PC-3 (cell line): ENCODE measurements at regions not wholly inside any gene's neighbourhood (a gene's known extent, or its start where the extent isn't known, plus 50 kb on each side); places are given as distances from the start of the nearest gene placed in this dataset.

Experiments used
- ATAC-seq: fragments of 200-7000 bp; cut with Tn5 transposase; 2 replicates; pipeline ENCODE4 v1.9.1; 2020; ENCODE audit warnings: mild to moderate bottlenecking, moderate library complexity
- BruUV-seq: library from RNA; stranded (reverse); fragments of 400-500 nt; replicated peaks from 2 replicates; lab custom pipeline; 2021; lab: Mats Ljungman, UMichigan
- CTCF ChIA-PET: fragments of 300-600 bp; sonication (Branson Sonifier 250); formaldehyde crosslinking; loops from one replicate; lab custom pipeline; 2022; ENCODE audit warnings: antibody characterized with exemption; lab: Charles Lee
- POLR2A ChIA-PET: fragments of 300-600 bp; sonication (Branson Sonifier 250); formaldehyde crosslinking; loops from one replicate; lab custom pipeline; 2022; ENCODE audit warnings: antibody characterized with exemption; ENCODE audit not compliant: unreplicated experiment; lab: Charles Lee
- DNase-seq: peaks from one replicate; pipeline ENCODE4 v3.0.0-alpha.2; 2015
- H2AFZ ChIP-seq: fragments of 300-600 bp; sonication (generic); 2 replicates; pipeline ENCODE4 v1.6.0; 2016; ENCODE audit warnings: antibody characterized with exemption, low read length
- H3F3A ChIP-seq: fragments of 300-600 bp; sonication (generic); one replicate; pipeline ENCODE4 v1.6.0; 2017; ENCODE audit warnings: antibody characterized with exemption, low read length, control low read depth, mild to moderate bottlenecking; ENCODE audit not compliant: unreplicated experiment
- H3K27ac ChIP-seq: fragments of 300-600 bp; sonication (generic); 2 replicates; pipeline ENCODE4 v1.5.1; 2016; ENCODE audit warnings: mild to moderate bottlenecking, low read length
- H3K27me3 ChIP-seq: fragments of 300-600 bp; sonication (generic); 2 replicates; pipeline ENCODE4 v1.6.1; 2016; ENCODE audit warnings: low read length, mixed read lengths
- H3K36me3 ChIP-seq: fragments of 300-600 bp; sonication (generic); 2 replicates; pipeline ENCODE4 v1.6.1; 2016; ENCODE audit warnings: low read depth, mixed run types, low read length, mixed read lengths
- H3K4me1 ChIP-seq: fragments of 300-600 bp; sonication (generic); 2 replicates; pipeline ENCODE4 v1.5.1; 2016; ENCODE audit warnings: low read length; ENCODE audit not compliant: insufficient read depth
- H3K4me2 ChIP-seq: fragments of 300-600 bp; sonication (generic); 2 replicates; pipeline ENCODE4 v1.6.0; 2016; ENCODE audit warnings: low read length
- H3K4me3 ChIP-seq: fragments of 300-600 bp; sonication (generic); 2 replicates; pipeline ENCODE4 v1.5.1; 2016; ENCODE audit warnings: mild to moderate bottlenecking, low read length, mixed read lengths
- H3K79me2 ChIP-seq: fragments of 300-600 bp; sonication (generic); 2 replicates; pipeline ENCODE4 v1.6.1; 2017; ENCODE audit warnings: low read length, mixed read lengths
- H3K9ac ChIP-seq: fragments of 300-600 bp; sonication (generic); 2 replicates; pipeline ENCODE4 v1.6.0; 2016; ENCODE audit warnings: mild to moderate bottlenecking, low read length
- H3K9me2 ChIP-seq: fragments of 300-600 bp; sonication (generic); replicated peaks from 2 replicates; pipeline ENCODE4 v1.6.1; 2016; ENCODE audit warnings: mixed run types, low read length, mixed read lengths
- H3K9me3 ChIP-seq: fragments of 300-600 bp; sonication (generic); 2 replicates; pipeline ENCODE4 v1.6.1; 2016; ENCODE audit warnings: low read length, mixed read lengths
- H4K20me1 ChIP-seq: fragments of 300-600 bp; sonication (generic); 2 replicates; pipeline ENCODE4 v1.6.1; 2016; ENCODE audit warnings: low read length, mixed read lengths
- CTCF ChIP-seq: fragments of 300-600 bp; sonication (generic); conservative IDR thresholded peaks from 2 replicates; pipeline ENCODE4 v1.5.1; 2017; ENCODE audit warnings: antibody characterized with exemption, low read depth, mild to moderate bottlenecking, low read length
- EZH2 ChIP-seq: fragments of 300-600 bp; sonication (generic); IDR thresholded peaks from one replicate; pipeline ENCODE4 v1.6.1; 2017; ENCODE audit warnings: antibody characterized with exemption, mild to moderate bottlenecking, low read length; ENCODE audit not compliant: unreplicated experiment
- EZH2phosphoT487 ChIP-seq: fragments of 300-600 bp; sonication (generic); IDR thresholded peaks from 2 replicates; pipeline ENCODE4 v1.6.1; 2018; ENCODE audit warnings: mild to moderate bottlenecking, antibody characterized with exemption, low read length, borderline replicate concordance
- intact Hi-C: fragments of 100-400 bp; cut with micrococcal nuclease; formaldehyde crosslinking; loops from 2 replicates; pipeline ENCODE4 v1.9.0; 2023

DNA sequence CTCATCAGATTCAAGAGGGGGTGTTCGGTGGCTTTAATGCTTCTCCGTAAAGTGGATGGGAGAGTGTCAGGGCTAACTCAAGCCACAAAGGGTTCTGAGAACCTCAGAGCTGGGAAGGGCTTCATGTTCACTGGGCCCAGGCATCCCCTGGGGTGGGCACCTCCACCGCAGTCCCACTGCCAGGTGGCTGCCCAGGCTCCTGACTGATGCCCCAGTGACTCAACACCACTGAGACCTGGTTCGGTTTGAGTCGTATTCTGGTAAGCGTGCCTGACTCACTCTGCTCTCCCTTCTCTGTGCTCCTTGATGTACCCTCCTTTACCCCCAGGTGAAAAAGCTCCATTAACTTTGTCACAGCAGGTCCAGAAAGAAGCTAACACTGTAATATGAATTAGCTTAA lies 304.6 kb downstream of the RPLP1 start:
- Histone ChIP-seq H4K20me1 (no peaks in the 10 kb centered on the region), H3K4me3 (no peak overlapping the region), H3K27ac (no peak overlapping the region), H3K9me3 (no peaks in the 10 kb centered on the region), H3K9me2 (no peaks in the 10 kb centered on the region), H3K79me2 (no peaks in the 10 kb centered on the region), H3K4me2 (no peak overlapping the region), H3K9ac (no peak overlapping the region), H3K36me3 (no peaks in the 10 kb centered on the region), H3F3A (no peaks in the 10 kb centered on the region), H3K27me3 (no peaks in the 10 kb centered on the region), H3K4me1 (peaks cover 15% of the 10 kb centered on the region), H2AFZ (no peak overlapping the region)
- TF ChIP-seq EZH2phosphoT487 (no peak), CTCF (no peak), EZH2 (no peak)
- ATAC-seq = no peak
- intact Hi-C loops = no loop called here
- ChIA-PET POLR2A (no interaction called here), CTCF (no interaction called here)
- no TSS peak for BruUV-seq
- DNase-seq = peak; percentile 32

DNA sequence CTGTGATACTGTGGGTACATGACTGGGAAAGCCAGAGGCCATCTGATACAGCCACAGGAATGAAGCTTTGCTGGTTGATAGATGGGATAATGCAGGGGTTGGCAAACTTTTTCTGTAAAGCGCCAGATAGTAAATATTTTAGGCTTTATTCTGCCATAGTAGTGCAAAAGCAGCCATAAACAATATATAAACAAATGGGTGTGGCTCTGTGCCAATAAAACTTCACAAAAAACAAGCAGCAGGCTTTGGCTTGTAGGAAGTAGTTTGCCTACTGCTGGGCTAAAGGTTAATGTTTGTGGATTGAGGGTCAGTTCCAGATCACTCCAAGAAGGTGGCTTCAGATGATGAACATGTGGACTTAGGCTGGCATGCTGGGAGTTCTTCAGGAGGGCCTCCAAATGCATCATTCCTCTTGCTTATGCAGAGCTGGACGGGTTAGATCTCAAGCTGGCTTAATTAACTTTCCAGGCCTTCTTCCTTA lies 305.7 kb downstream of the RPLP1 start:
- Histone ChIP-seq H3K36me3 (no peaks in the 10 kb centered on the region), H3K9me3 (no peaks in the 10 kb centered on the region), H2AFZ (no peak overlapping the region), H3F3A (no peaks in the 10 kb centered on the region), H3K27ac (no peak overlapping the region), H3K4me1 (peaks cover 15% of the 10 kb centered on the region), H3K9me2 (no peaks in the 10 kb centered on the region), H3K27me3 (no peaks in the 10 kb centered on the region), H3K9ac (no peak overlapping the region), H3K79me2 (no peaks in the 10 kb centered on the region), H3K4me3 (no peak overlapping the region), H3K4me2 (no peak overlapping the region), H4K20me1 (no peaks in the 10 kb centered on the region)
- TF ChIP-seq EZH2 (no peak), EZH2phosphoT487 (no peak), CTCF (no peak)
- CTCF ChIA-PET = no interaction called here
- POLR2A ChIA-PET = no interaction called here
- intact Hi-C loops = no loop called here
- no TSS peak for BruUV-seq
- DNase-seq = peak; percentile 24
- ATAC-seq = no peak

- TF ChIP-seq EZH2phosphoT487 (no peak), CTCF (no peak), EZH2 (no peak)
- H3K9me3 ChIP-seq = no peaks in the 10 kb centered on the region
- BruUV-seq = no TSS peak
- no peak overlapping the region for H3K4me3 ChIP-seq
- ChIA-PET CTCF (no interaction called here), POLR2A (no interaction called here)
- no peaks in the 10 kb centered on the region for H3F3A ChIP-seq
- H3K27ac ChIP-seq = no peak overlapping the region
- DNase-seq (peak; percentile 16), ATAC-seq (no peak)
- H3K9me2 ChIP-seq = no peaks in the 10 kb centered on the region
- H3K79me2 ChIP-seq = no peaks in the 10 kb centered on the region
- H3K27me3 ChIP-seq = no peaks in the 10 kb centered on the region
- peaks cover 15% of the 10 kb centered on the region for H3K4me1 ChIP-seq
- no peak overlapping the region for H3K4me2 ChIP-seq
- no peak overlapping the region for H2AFZ ChIP-seq
- H4K20me1 ChIP-seq = no peaks in the 10 kb centered on the region
- intact Hi-C loops = no loop called here
- no peaks in the 10 kb centered on the region for H3K36me3 ChIP-seq
- no peak overlapping the region for H3K9ac ChIP-seq
Observed at GRCh38 chr15:69758810-69759790, 306.5 kb downstream of the RPLP1 start.
